GM12892 (cell line): ENCODE measurements at regions not wholly inside any gene's neighbourhood (a gene's known extent, or its start where the extent isn't known, plus 50 kb on each side); places are given as distances from the start of the nearest gene placed in this dataset.

Source experiments
- POLR2A ChIP-seq: IDR thresholded peaks from 2 replicates; pipeline ENCODE4 v1.6.1; 2011; ENCODE audit warnings: low read depth, low read length, control low read depth
- POLR2AphosphoS5 ChIP-seq: IDR thresholded peaks from 2 replicates; pipeline ENCODE4 v1.6.1; 2011; ENCODE audit warnings: low read depth, low read length, control low read depth

GRCh38 chr16:66120656-66121055, 245.8 kb upstream of the CDH5 start:
- TF ChIP-seq POLR2A (no peak), POLR2AphosphoS5 (no peak)
